Epithelial cell of esophagus (primary cell): ENCODE measurements at regions not wholly inside any gene's neighbourhood (a gene's known extent, or its start where the extent isn't known, plus 50 kb on each side); places are given as distances from the start of the nearest gene placed in this dataset.
"Not testable (repeated sequence)": the region's sequence is repeated elsewhere in the genome, so short reads cannot be mapped to it uniquely, and the experiment has no call there.

Source experiments
- DNase-seq: peaks from one replicate; pipeline ENCODE4 v3.0.0; 2010; ENCODE audit warnings: low read depth
- H3K4me3 ChIP-seq: 2 replicates; pipeline ENCODE4 v1.5.1; 2011; ENCODE audit warnings: mild to moderate bottlenecking, low read length, control low read depth
- CTCF ChIP-seq: IDR thresholded peaks from 2 replicates; pipeline ENCODE4 v1.5.1; 2011; ENCODE audit warnings: low read depth, mild to moderate bottlenecking, low read length, control low read depth, inconsistent platforms; ENCODE audit not compliant: insufficient read depth; ENCODE audit errors: missing control alignments

GRCh38 chr21:20459838-20460237, 538.4 kb upstream of the NCAM2 start:
- TF ChIP-seq CTCF, result no peak
- H3K4me3 ChIP-seq, result no peak overlapping the region
- DNase-seq, result no peak

- no peak for DNase-seq
- H3K4me3 ChIP-seq, result no peak overlapping the region
- TF ChIP-seq CTCF, result no peak
Observed at GRCh38 chr21:20463362-20463761, 534.8 kb upstream of the NCAM2 start.

- TF ChIP-seq CTCF, result no peak
- H3K4me3 ChIP-seq, result no peak overlapping the region
- DNase-seq, result no peak
Observed at GRCh38 chr21:20469361-20469760, 528.8 kb upstream of the NCAM2 start.

- no peak for DNase-seq
- no peak overlapping the region for H3K4me3 ChIP-seq
- TF ChIP-seq CTCF, result no peak
Observed at GRCh38 chr21:20486303-20486702, 511.9 kb upstream of the NCAM2 start.

GRCh38 chr21:20502915-20503314, 495.3 kb upstream of the NCAM2 start:
- H3K4me3 ChIP-seq, DNase-seq: not testable (repeated sequence)

- no peak overlapping the region for H3K4me3 ChIP-seq
- no peak for DNase-seq
- TF ChIP-seq CTCF, result no peak
Observed at GRCh38 chr21:20507783-20508182, 490.4 kb upstream of the NCAM2 start.

- TF ChIP-seq CTCF, result no peak
- no peak for DNase-seq
- no peak overlapping the region for H3K4me3 ChIP-seq
Observed at GRCh38 chr21:20511216-20511880, 486.9 kb upstream of the NCAM2 start.
